GM12872 (cell line): ENCODE measurements at regions not wholly inside any gene's neighbourhood (a gene's known extent, or its start where the extent isn't known, plus 50 kb on each side); places are given as distances from the start of the nearest gene placed in this dataset.

ENCODE experiments used
- CTCF ChIP-seq: IDR thresholded peaks from 3 replicates; pipeline ENCODE4 v1.5.1; 2011; ENCODE audit warnings: low read depth, mild to moderate bottlenecking, low read length, moderate library complexity; ENCODE audit not compliant: insufficient read depth

GRCh38 chr10:129161150-129161549 lies 305.9 kb upstream of the MGMT start:
- no peak for TF ChIP-seq CTCF

- TF ChIP-seq CTCF, result no peak
Observed at GRCh38 chr10:129163531-129163930, 303.5 kb upstream of the MGMT start.

DNA sequence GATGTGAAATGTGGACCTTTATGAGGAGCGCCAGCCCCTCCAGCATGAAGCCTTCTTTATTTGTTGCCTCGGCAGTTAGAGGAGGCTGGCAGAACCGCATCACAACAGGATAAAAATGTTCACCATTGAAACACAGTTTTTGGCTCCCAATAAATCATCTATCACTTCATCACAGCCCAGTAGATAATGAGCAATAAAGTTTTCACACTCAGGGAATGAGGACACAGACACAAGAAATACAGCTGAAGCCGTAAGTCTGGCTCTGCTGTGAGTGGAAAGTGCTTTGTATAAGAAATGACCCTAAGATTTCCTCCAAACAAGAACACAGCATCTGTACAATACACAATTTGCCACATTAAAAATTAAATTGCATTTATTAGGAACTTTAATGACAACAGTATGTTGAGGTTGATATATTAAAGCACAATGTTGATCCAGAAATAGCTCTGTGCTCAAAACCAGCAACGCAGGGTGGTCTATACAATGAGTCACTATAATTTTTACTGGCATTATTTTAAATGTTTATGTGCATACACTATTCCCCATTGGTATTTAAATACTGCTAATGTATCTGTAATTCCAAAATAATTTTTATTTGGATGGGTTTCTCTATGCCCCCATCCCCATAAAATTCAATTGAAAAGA lies 301.8 kb upstream of the MGMT start:
- no peak for TF ChIP-seq CTCF

GRCh38 chr10:129165770-129166169 lies 301.3 kb upstream of the MGMT start:
- no peak for TF ChIP-seq CTCF

- no peak for TF ChIP-seq CTCF
Observed at GRCh38 chr10:129168660-129169059, 298.4 kb upstream of the MGMT start.

DNA sequence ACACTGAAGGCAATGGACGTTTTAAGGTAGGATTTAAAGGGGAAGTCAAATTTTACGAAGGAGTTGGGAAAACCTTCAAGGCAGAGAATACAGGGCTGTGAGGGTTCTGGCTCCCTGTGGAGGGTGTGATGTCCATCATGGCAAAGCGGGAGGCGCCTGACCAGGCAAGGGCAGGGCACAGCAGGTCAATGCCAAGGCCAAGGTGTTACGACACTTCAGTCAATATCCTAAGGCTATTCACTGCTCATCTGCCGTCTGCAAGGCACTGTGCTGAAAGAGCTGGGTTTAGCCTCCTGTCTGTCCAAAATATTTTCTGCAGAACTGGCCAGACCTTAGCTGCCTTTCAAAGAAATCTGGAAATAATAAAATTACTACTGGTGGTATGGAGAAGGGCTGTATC lies 297.9 kb upstream of the MGMT start:
- no peak for TF ChIP-seq CTCF

- TF ChIP-seq CTCF, result no peak
Observed at GRCh38 chr10:129170812-129171211, 296.2 kb upstream of the MGMT start.
